SK-N-MC (cell line): ENCODE measurements at regions not wholly inside any gene's neighbourhood (a gene's known extent, or its start where the extent isn't known, plus 50 kb on each side); places are given as distances from the start of the nearest gene placed in this dataset.

Experiments used
- EZH2 ChIP-seq: fragments of 200-600 bp; sonication (generic); IDR thresholded peaks from one replicate; pipeline ENCODE4 v1.6.1; 2017; ENCODE audit warnings: antibody characterized with exemption
- POLR2AphosphoS5 ChIP-seq: IDR thresholded peaks from 2 replicates; pipeline ENCODE4 v1.6.1; 2012; ENCODE audit warnings: mild to moderate bottlenecking, low read depth, low read length, borderline replicate concordance

GRCh38 chr6:111943266-111943665 is 70.0 kb upstream of the FYN start:
- TF ChIP-seq POLR2AphosphoS5 (no peak), EZH2 (no peak)
